SK-N-SH treated with all-trans-retinoic acid at 6 μM for 48 hours (cell line): ENCODE measurements at regions not wholly inside any gene's neighbourhood (a gene's known extent, or its start where the extent isn't known, plus 50 kb on each side); places are given as distances from the start of the nearest gene placed in this dataset.

Experiments used
- ARNTL ChIP-seq: fragments of 450-650 bp; formaldehyde crosslinking; IDR thresholded peaks from 2 replicates; pipeline ENCODE4 v1.5.0; 2020; ENCODE audit warnings: low read depth, mild to moderate bottlenecking, moderate library complexity, borderline replicate concordance
- PPARA ChIP-seq: fragments of 250-450 bp; sonication (Bioruptor Pico); IDR thresholded peaks from 2 replicates; pipeline ENCODE4 v1.5.0; 2020; ENCODE audit warnings: mild to moderate bottlenecking, borderline replicate concordance
- RARB ChIP-seq: fragments of 250-450 bp; sonication (Bioruptor Pico); IDR thresholded peaks from 2 replicates; pipeline ENCODE4 v1.8.0; 2021; ENCODE audit warnings: mild to moderate bottlenecking, moderate library complexity
- ZC3H10 ChIP-seq: fragments of 250-450 bp; sonication (Bioruptor Pico); IDR thresholded peaks from 2 replicates; pipeline ENCODE4 v1.5.1; 2021; ENCODE audit warnings: mild to moderate bottlenecking, moderate library complexity
- ZFP30 ChIP-seq: fragments of 450-650 bp; formaldehyde crosslinking; IDR thresholded peaks from 2 replicates; pipeline ENCODE4 v1.5.0; 2022; ENCODE audit warnings: mild to moderate bottlenecking, moderate library complexity
- ZNF8 ChIP-seq: fragments of 450-650 bp; formaldehyde crosslinking; IDR thresholded peaks from 2 replicates; pipeline ENCODE4 v1.5.0; 2020; ENCODE audit warnings: mild to moderate bottlenecking, moderate library complexity
- TF ChIP-seq, protein P1 (sequence below): fragments of 250-450 bp; sonication (Bioruptor Pico); IDR thresholded peaks from 2 replicates; pipeline ENCODE4 v1.5.1; 2020; ENCODE audit warnings: low read depth, mild to moderate bottlenecking, moderate library complexity
- TF ChIP-seq, protein P2 (sequence below): fragments of 250-450 bp; sonication (Bioruptor Pico); IDR thresholded peaks from 2 replicates; pipeline ENCODE4 v1.8.0; 2020; ENCODE audit warnings: mild to moderate bottlenecking, moderate library complexity, borderline replicate concordance

DNA sequence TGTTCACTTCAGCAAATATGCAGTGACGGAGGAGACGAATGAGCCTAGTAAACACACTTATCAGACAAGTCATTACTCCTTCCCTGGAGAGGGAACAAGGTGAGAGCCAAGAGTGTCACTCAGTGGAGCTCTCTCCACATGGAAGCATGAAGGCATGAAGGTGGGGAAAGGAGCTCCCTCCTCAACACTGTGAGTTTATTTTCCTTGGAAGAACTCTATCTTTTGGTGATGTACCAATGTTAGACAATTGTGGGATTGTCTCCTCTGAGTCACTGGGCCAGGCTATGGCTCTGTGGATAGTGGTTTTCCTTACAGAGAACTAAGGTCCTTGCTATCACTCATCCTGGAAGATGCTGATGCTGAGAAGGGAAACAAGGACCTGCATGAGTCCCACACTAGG, 200.2 kb downstream of the CPEB2 start:
- TF ChIP-seq ARNTL (CRISPR knock-in tag) (no peak), RARB (no peak), PPARA (CRISPR knock-in tag) (no peak), ZFP30 (no peak), ZNF8 (CRISPR knock-in tag) (no peak), ZC3H10 (no peak)
- TF ChIP-seq, protein P1, sequence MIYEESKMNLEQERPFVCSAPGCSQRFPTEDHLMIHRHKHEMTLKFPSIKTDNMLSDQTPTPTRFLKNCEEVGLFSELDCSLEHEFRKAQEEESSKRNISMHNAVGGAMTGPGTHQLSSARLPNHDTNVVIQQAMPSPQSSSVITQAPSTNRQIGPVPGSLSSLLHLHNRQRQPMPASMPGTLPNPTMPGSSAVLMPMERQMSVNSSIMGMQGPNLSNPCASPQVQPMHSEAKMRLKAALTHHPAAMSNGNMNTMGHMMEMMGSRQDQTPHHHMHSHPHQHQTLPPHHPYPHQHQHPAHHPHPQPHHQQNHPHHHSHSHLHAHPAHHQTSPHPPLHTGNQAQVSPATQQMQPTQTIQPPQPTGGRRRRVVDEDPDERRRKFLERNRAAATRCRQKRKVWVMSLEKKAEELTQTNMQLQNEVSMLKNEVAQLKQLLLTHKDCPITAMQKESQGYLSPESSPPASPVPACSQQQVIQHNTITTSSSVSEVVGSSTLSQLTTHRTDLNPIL (CRISPR knock-in tag) = no peak
- TF ChIP-seq, protein P2, sequence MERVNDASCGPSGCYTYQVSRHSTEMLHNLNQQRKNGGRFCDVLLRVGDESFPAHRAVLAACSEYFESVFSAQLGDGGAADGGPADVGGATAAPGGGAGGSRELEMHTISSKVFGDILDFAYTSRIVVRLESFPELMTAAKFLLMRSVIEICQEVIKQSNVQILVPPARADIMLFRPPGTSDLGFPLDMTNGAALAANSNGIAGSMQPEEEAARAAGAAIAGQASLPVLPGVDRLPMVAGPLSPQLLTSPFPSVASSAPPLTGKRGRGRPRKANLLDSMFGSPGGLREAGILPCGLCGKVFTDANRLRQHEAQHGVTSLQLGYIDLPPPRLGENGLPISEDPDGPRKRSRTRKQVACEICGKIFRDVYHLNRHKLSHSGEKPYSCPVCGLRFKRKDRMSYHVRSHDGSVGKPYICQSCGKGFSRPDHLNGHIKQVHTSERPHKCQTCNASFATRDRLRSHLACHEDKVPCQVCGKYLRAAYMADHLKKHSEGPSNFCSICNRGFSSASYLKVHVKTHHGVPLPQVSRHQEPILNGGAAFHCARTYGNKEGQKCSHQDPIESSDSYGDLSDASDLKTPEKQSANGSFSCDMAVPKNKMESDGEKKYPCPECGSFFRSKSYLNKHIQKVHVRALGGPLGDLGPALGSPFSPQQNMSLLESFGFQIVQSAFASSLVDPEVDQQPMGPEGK (CRISPR knock-in tag) = no peak
